CD4-positive, alpha-beta T cell (primary cell): ENCODE measurements at regions not wholly inside any gene's neighbourhood (a gene's known extent, or its start where the extent isn't known, plus 50 kb on each side); places are given as distances from the start of the nearest gene placed in this dataset.
A peak's percentile ranks its signal among the peaks of the same experiment; 100 is the strongest.

Source experiments
- ATAC-seq: fragments of 200-7000 bp; cut with Tn5 transposase; one replicate; pipeline ENCODE4 v1.10.0; 2022; ENCODE audit warnings: mild to moderate bottlenecking; ENCODE audit not compliant: poor library complexity
- CTCF ChIA-PET: fragments of 350-600 bp; sonication (Branson Sonifier 250); formaldehyde crosslinking; loops from one replicate; lab custom pipeline; 2021; ENCODE audit warnings: antibody characterized with exemption, inconsistent platforms; lab: Charles Lee
- POLR2A ChIA-PET: fragments of 350-600 bp; sonication (Branson Sonifier 250); formaldehyde crosslinking; loops from one replicate; lab custom pipeline; 2021; ENCODE audit warnings: antibody characterized with exemption, inconsistent platforms; lab: Charles Lee
- DNase-seq, 14 experiments: peaks; one replicate each; pipeline ENCODE4 v3.0.0-alpha.2; 2013 to 2020; ENCODE audit warnings: mixed read lengths in 2 of 14
- H3K27ac ChIP-seq, 2 donors: one replicate each; pipeline versions ENCODE4 v1.5.1 to v1.7.0; 2013; ENCODE audit warnings: low read length in 2 of 2, low read depth in 1 of 2, mild to moderate bottlenecking in 1 of 2
- H3K27me3 ChIP-seq, 2 experiments: 1 replicate in 1 of 2; 2 replicates in 1 of 2; pipeline versions ENCODE4 v1.6.1 to v1.7.0; 2013; ENCODE audit warnings: low read length in 2 of 2, control low read depth in 1 of 2, mild to moderate bottlenecking in 1 of 2, moderate library complexity in 1 of 2; ENCODE audit not compliant: insufficient read depth in 2 of 2, control insufficient read depth in 1 of 2
- H3K36me3 ChIP-seq: one replicate; pipeline ENCODE4 v1.6.1; 2013; ENCODE audit warnings: low read length, control low read depth; ENCODE audit not compliant: insufficient read depth
- H3K4me1 ChIP-seq: one replicate; pipeline ENCODE4 v1.6.1; 2013; ENCODE audit warnings: low read length, control low read depth; ENCODE audit not compliant: insufficient read depth
- H3K4me3 ChIP-seq: one replicate; pipeline ENCODE4 v1.5.1; 2013; ENCODE audit warnings: mild to moderate bottlenecking, low read length, moderate library complexity
- H3K9me3 ChIP-seq, 2 experiments: 1 replicate in 1 of 2; 2 replicates in 1 of 2; pipeline versions ENCODE4 v1.6.1 to v1.7.0; 2013; ENCODE audit warnings: low read length in 2 of 2, mild to moderate bottlenecking in 2 of 2, control low read depth in 1 of 2, moderate library complexity in 1 of 2; ENCODE audit not compliant: control insufficient read depth in 1 of 2, insufficient read depth in 1 of 2
- H3K27ac Mint-ChIP-seq: one replicate; pipeline ENCODE4 v1.8.0; 2020; ENCODE audit warnings: mixed read lengths
- H3K27me3 Mint-ChIP-seq: one replicate; pipeline ENCODE4 v1.8.0; 2021; ENCODE audit warnings: mixed read lengths
- H3K36me3 Mint-ChIP-seq: one replicate; pipeline ENCODE4 v1.8.0; 2021; ENCODE audit warnings: low read depth, mixed read lengths
- H3K4me1 Mint-ChIP-seq: one replicate; pipeline ENCODE4 v1.8.0; 2021; ENCODE audit warnings: low read depth, mixed read lengths
- H3K4me3 Mint-ChIP-seq: one replicate; pipeline ENCODE4 v1.8.0; 2020; ENCODE audit warnings: mild to moderate bottlenecking, mixed read lengths
- H3K9me3 Mint-ChIP-seq: one replicate; pipeline ENCODE4 v1.8.0; 2020; ENCODE audit warnings: mixed read lengths
- CTCF ChIP-seq: fragments of 200-600 bp; IDR thresholded peaks from one replicate; pipeline ENCODE4 v1.8.0; 2022; ENCODE audit warnings: antibody characterized with exemption, mild to moderate bottlenecking
- intact Hi-C, 2 experiments: fragments of 100-400 bp; cut with DNase I in 1 of 2; cut with micrococcal nuclease in 1 of 2; formaldehyde crosslinking; loops; one replicate each; pipeline versions ENCODE4 v1.15.1 to v1.9.0; 2023 to 2025; cut with DNase I, micrococcal nuclease

- Histone ChIP-seq H3K9me3 (no peaks in the 10 kb centered on the region), H3K4me3 (no peak overlapping the region), H3K36me3 (no peaks in the 10 kb centered on the region), H3K27me3 (no peaks in the 10 kb centered on the region), H3K27ac (no peak overlapping the region), H3K4me1 (peaks cover 3% of the 10 kb centered on the region)
- Mint-ChIP-seq H3K36me3 (no peaks in the 10 kb centered on the region), H3K9me3 (no peaks in the 10 kb centered on the region), H3K4me3 (peak overlapping the region; percentile 23), H3K27me3 (no peaks in the 10 kb centered on the region), H3K4me1 (peaks cover 27% of the 10 kb centered on the region), H3K27ac (no peak overlapping the region)
- ChIA-PET CTCF (no interaction called here), POLR2A (interaction anchor here (1.3 kb wide), 1 partner anchor 117 kb away, joined by 7 read pairs; the partner anchor contains the start of gene KLF7)
- no peak for ATAC-seq
- no peak for DNase-seq
- TF ChIP-seq CTCF, result no peak
- intact Hi-C loops, result no loop called here
Observed at GRCh38 chr2:207282916-207283315, 117.2 kb upstream of the KLF7 start.

- no peak for TF ChIP-seq CTCF
- DNase-seq, result peak in 2 of 14 experiments; percentile 39 to 44
- no peak overlapping the region for H3K27ac ChIP-seq
- Mint-ChIP-seq H3K27me3 (no peaks in the 10 kb centered on the region), H3K9me3 (no peaks in the 10 kb centered on the region), H3K4me3 (no peak overlapping the region), H3K4me1 (peaks cover 27% of the 10 kb centered on the region), H3K27ac (no peak overlapping the region), H3K36me3 (no peaks in the 10 kb centered on the region)
- ATAC-seq, result no peak
- no peaks in the 10 kb centered on the region for H3K27me3 ChIP-seq
- CTCF ChIA-PET, result interaction anchor here (0.6 kb wide), 1 partner anchor 33 kb away, joined by 3 read pairs; no protein-coding TSS in a partner anchor
- H3K4me3 ChIP-seq, result no peak overlapping the region
- POLR2A ChIA-PET, result interaction anchor here (1.3 kb wide), 1 partner anchor 117 kb away, joined by 7 read pairs; the partner anchor contains the start of gene KLF7
- H3K4me1 ChIP-seq, result peaks cover 3% of the 10 kb centered on the region
- intact Hi-C loops, result no loop called here
- H3K36me3 ChIP-seq, result no peaks in the 10 kb centered on the region
- H3K9me3 ChIP-seq, result no peaks in the 10 kb centered on the region
Observed at GRCh38 chr2:207283356-207283755, 117.6 kb upstream of the KLF7 start.

GRCh38 chr2:207284556-207285472 is 119.1 kb upstream of the KLF7 start:
- ATAC-seq (no peak), DNase-seq (no peak)
- no peaks in the 10 kb centered on the region for H3K36me3 Mint-ChIP-seq
- Histone ChIP-seq H3K4me1 (peaks cover 3% of the 10 kb centered on the region), H3K36me3 (no peaks in the 10 kb centered on the region), H3K4me3 (no peak overlapping the region), H3K9me3 (no peaks in the 10 kb centered on the region), H3K27ac (no peak overlapping the region), H3K27me3 (no peaks in the 10 kb centered on the region)
- no peak overlapping the region for H3K27ac Mint-ChIP-seq
- H3K4me1 Mint-ChIP-seq, result peaks cover 27% of the 10 kb centered on the region
- no peaks in the 10 kb centered on the region for H3K27me3 Mint-ChIP-seq
- no peak overlapping the region for H3K4me3 Mint-ChIP-seq
- no peak for TF ChIP-seq CTCF
- no peaks in the 10 kb centered on the region for H3K9me3 Mint-ChIP-seq
- POLR2A ChIA-PET, result interaction anchor here (1.1 kb wide), 1 partner anchor 119 kb away, joined by 4 read pairs; the partner anchor contains the start of gene KLF7
- CTCF ChIA-PET, result no interaction called here
- intact Hi-C loops, result no loop called here
